GM12878 (cell line): ENCODE measurements at regions not wholly inside any gene's neighbourhood (a gene's known extent, or its start where the extent isn't known, plus 50 kb on each side); places are given as distances from the start of the nearest gene placed in this dataset.

Source experiments
- ATF7 ChIP-seq: fragments of 450-650 bp; IDR thresholded peaks from 2 replicates; pipeline ENCODE4 v1.6.1; 2016; ENCODE audit warnings: low read depth, mild to moderate bottlenecking
- CTCF ChIP-seq, 3 experiments: IDR thresholded peaks in 2 of 3; conservative IDR thresholded peaks in 1 of 3; 2 replicates each; pipeline ENCODE4 v1.5.1; 2011; ENCODE audit warnings: low read depth in 3 of 3, low read length in 3 of 3, mild to moderate bottlenecking in 3 of 3, control low read depth in 2 of 3, moderate library complexity in 2 of 3, inconsistent platforms in 1 of 3, mixed read lengths in 1 of 3; ENCODE audit not compliant: control insufficient read depth in 2 of 3, insufficient read depth in 1 of 3; ENCODE audit errors: extremely low read depth in 1 of 3
- ELK1 ChIP-seq: IDR thresholded peaks from 2 replicates; pipeline ENCODE4 v1.6.1; 2012; ENCODE audit warnings: low read depth, low read length, improper control_type of control experiment
- HCFC1 ChIP-seq: fragments of 150-350 bp; IDR thresholded peaks from 2 replicates; pipeline ENCODE4 v1.6.1; 2014; ENCODE audit warnings: low read length
- HDAC2 ChIP-seq: fragments of 200-600 bp; sonication (generic); IDR thresholded peaks from 2 replicates; pipeline ENCODE4 v1.6.1; 2017
- IRF5 ChIP-seq: fragments of 450-650 bp; IDR thresholded peaks from 2 replicates; pipeline ENCODE4 v1.6.1; 2017; ENCODE audit warnings: borderline replicate concordance
- MYB ChIP-seq: fragments of 150-350 bp; IDR thresholded peaks from 2 replicates; pipeline ENCODE4 v1.6.1; 2014; ENCODE audit warnings: mild to moderate bottlenecking, low read depth, low read length, borderline replicate concordance
- NFYA ChIP-seq: IDR thresholded peaks from 2 replicates; pipeline ENCODE4 v1.6.1; 2011; ENCODE audit warnings: low read depth, mild to moderate bottlenecking, low read length, improper control_type of control experiment, borderline replicate concordance
- RFX5 ChIP-seq: IDR thresholded peaks from 2 replicates; pipeline ENCODE4 v1.6.1; 2011; ENCODE audit warnings: low read depth, low read length, improper control_type of control experiment
- RUNX3 ChIP-seq: IDR thresholded peaks from 2 replicates; pipeline ENCODE4 v1.6.1; 2012; ENCODE audit warnings: low read length, inconsistent platforms
- SIX5 ChIP-seq: IDR thresholded peaks from 2 replicates; pipeline ENCODE4 v1.6.1; 2011; ENCODE audit warnings: mild to moderate bottlenecking, low read depth, low read length, moderate library complexity; ENCODE audit not compliant: severe bottlenecking
- SMAD1 ChIP-seq: fragments of 450-650 bp; IDR thresholded peaks from 2 replicates; pipeline ENCODE4 v1.6.1; 2018; ENCODE audit warnings: mild to moderate bottlenecking, low read depth; ENCODE audit not compliant: partially characterized antibody
- TAF1 ChIP-seq: IDR thresholded peaks from 2 replicates; pipeline ENCODE4 v1.6.1; 2011; ENCODE audit warnings: mild to moderate bottlenecking, low read depth, low read length, borderline replicate concordance
- TARDBP ChIP-seq: IDR thresholded peaks from 2 replicates; pipeline ENCODE4 v1.6.1; 2016; ENCODE audit warnings: borderline replicate concordance
- TCF12 ChIP-seq: IDR thresholded peaks from 2 replicates; pipeline ENCODE4 v1.6.1; 2011; ENCODE audit warnings: low read depth, mild to moderate bottlenecking, low read length
- TCF7 ChIP-seq: IDR thresholded peaks from 2 replicates; pipeline ENCODE4 v1.6.1; 2014; ENCODE audit warnings: antibody characterized with exemption, borderline replicate concordance
- ZBED1 ChIP-seq: IDR thresholded peaks from 2 replicates; pipeline ENCODE4 v1.6.1; 2016; ENCODE audit warnings: borderline replicate concordance
- ZNF24 ChIP-seq: fragments of 450-650 bp; IDR thresholded peaks from 2 replicates; pipeline ENCODE4 v1.6.1; 2017; ENCODE audit warnings: antibody characterized with exemption, mild to moderate bottlenecking
- ZNF384 ChIP-seq: IDR thresholded peaks from 2 replicates; pipeline ENCODE4 v1.6.1; 2012; ENCODE audit warnings: low read depth, mild to moderate bottlenecking, low read length, improper control_type of control experiment, borderline replicate concordance
- ZNF592 ChIP-seq: fragments of 450-650 bp; IDR thresholded peaks from 2 replicates; pipeline ENCODE4 v1.6.1; 2017; ENCODE audit warnings: mild to moderate bottlenecking, moderate library complexity
- ZNF622 ChIP-seq: fragments of 450-650 bp; IDR thresholded peaks from 2 replicates; pipeline ENCODE4 v1.6.1; 2017; ENCODE audit warnings: mild to moderate bottlenecking, inconsistent platforms
- ZSCAN29 ChIP-seq: fragments of 450-650 bp; IDR thresholded peaks from 2 replicates; pipeline ENCODE4 v1.6.1; 2017; ENCODE audit warnings: mild to moderate bottlenecking, moderate library complexity

GRCh38 chr7:25862261-25863004, 289.6 kb upstream of the NFE2L3 start (continued):
- TF ChIP-seq NFYA, result no peak
- TF ChIP-seq TARDBP, result no peak
- no peak for TF ChIP-seq HCFC1
- TF ChIP-seq ZNF592, result peak; percentile 91
- TF ChIP-seq SMAD1, result no peak
- no peak for TF ChIP-seq ZBED1
- no peak for TF ChIP-seq IRF5
- TF ChIP-seq RUNX3, result no peak
- TF ChIP-seq RFX5, result peak; percentile 81
- TF ChIP-seq ZNF622, result no peak
- TF ChIP-seq ATF7, result peak; percentile 99
- no peak for TF ChIP-seq SIX5
- no peak for TF ChIP-seq MYB
- TF ChIP-seq CTCF (IDR thresholded peaks at IDR 0.05 in 2 of 3, conservative IDR thresholded peaks at IDR 0.05 in 1 of 3; ENCODE audit: control insufficient read depth in 2 of 3, extremely low read depth in 1 of 3, insufficient read depth in 1 of 3, low read depth in 3 of 3, low read length in 3 of 3), result no peak
- no peak for TF ChIP-seq TCF12
- no peak for TF ChIP-seq ZNF24
- no peak for TF ChIP-seq ZNF384
- TF ChIP-seq HDAC2, result no peak
- no peak for TF ChIP-seq ELK1
- no peak for TF ChIP-seq TAF1
- no peak for TF ChIP-seq TCF7
- no peak for TF ChIP-seq ZSCAN29
